MM.1S (cell line): ENCODE measurements at regions not wholly inside any gene's neighbourhood (a gene's known extent, or its start where the extent isn't known, plus 50 kb on each side); places are given as distances from the start of the nearest gene placed in this dataset.

ENCODE experiments used
- DNase-seq: peaks from one replicate; pipeline ENCODE4 v3.0.0-alpha.2; 2015
- H2AFZ ChIP-seq: fragments of 300-600 bp; sonication (generic); 2 replicates; pipeline ENCODE4 v1.6.0; 2016; ENCODE audit warnings: antibody characterized with exemption, low read length
- H3F3A ChIP-seq: fragments of 300-600 bp; sonication (generic); 2 replicates; pipeline ENCODE4 v1.6.1; 2016; ENCODE audit warnings: mild to moderate bottlenecking, antibody characterized with exemption, low read length, moderate library complexity, mixed read lengths; ENCODE audit not compliant: insufficient read depth
- H3K27ac ChIP-seq: fragments of 300-600 bp; sonication (generic); 2 replicates; pipeline ENCODE4 v1.5.1; 2016; ENCODE audit warnings: mild to moderate bottlenecking, low read length
- H3K27me3 ChIP-seq: fragments of 300-600 bp; sonication (generic); replicated peaks from 2 replicates; pipeline ENCODE4 v1.6.0; 2016; ENCODE audit warnings: low read length; ENCODE audit not compliant: insufficient read depth
- H3K36me3 ChIP-seq: fragments of 300-600 bp; sonication (generic); replicated peaks from 2 replicates; pipeline ENCODE4 v1.6.1; 2016; ENCODE audit warnings: mild to moderate bottlenecking, low read length, mixed read lengths; ENCODE audit not compliant: insufficient read depth
- H3K4me1 ChIP-seq: fragments of 300-600 bp; sonication (generic); 2 replicates; pipeline ENCODE4 v1.6.1; 2016; ENCODE audit warnings: low read length, mixed read lengths
- H3K4me2 ChIP-seq: fragments of 300-600 bp; sonication (generic); 2 replicates; pipeline ENCODE4 v1.6.0; 2016; ENCODE audit warnings: low read depth, low read length
- H3K4me3 ChIP-seq: fragments of 300-600 bp; sonication (generic); 2 replicates; pipeline ENCODE4 v1.5.1; 2016; ENCODE audit warnings: low read length, mixed read lengths
- H3K79me2 ChIP-seq: fragments of 300-600 bp; sonication (generic); 2 replicates; pipeline ENCODE4 v1.6.1; 2016; ENCODE audit warnings: mixed run types, low read length, mixed read lengths
- H3K9ac ChIP-seq: fragments of 300-600 bp; sonication (generic); 2 replicates; pipeline ENCODE4 v1.6.1; 2016; ENCODE audit warnings: low read length, mixed read lengths
- H3K9me2 ChIP-seq: fragments of 300-600 bp; sonication (generic); replicated peaks from 2 replicates; pipeline ENCODE4 v1.6.1; 2016; ENCODE audit warnings: mild to moderate bottlenecking, low read length, mixed read lengths; ENCODE audit not compliant: insufficient read depth
- H3K9me3 ChIP-seq: fragments of 300-600 bp; sonication (generic); replicated peaks from 2 replicates; pipeline ENCODE4 v1.6.1; 2016; ENCODE audit warnings: mild to moderate bottlenecking, low read length, mixed read lengths; ENCODE audit not compliant: insufficient read depth
- H4K20me1 ChIP-seq: fragments of 300-600 bp; sonication (generic); 2 replicates; pipeline ENCODE4 v1.6.1; 2016; ENCODE audit warnings: mild to moderate bottlenecking, low read length, moderate library complexity, mixed read lengths; ENCODE audit not compliant: insufficient read depth
- EZH2 ChIP-seq: fragments of 300-600 bp; sonication (generic); optimal IDR thresholded peaks from 2 replicates; pipeline ENCODE3; 2017; ENCODE audit warnings: low read depth, mild to moderate bottlenecking, antibody characterized with exemption, low read length, mixed read lengths
- EZH2phosphoT487 ChIP-seq: fragments of 300-600 bp; sonication (generic); IDR thresholded peaks from 2 replicates; pipeline ENCODE4 v1.6.1; 2018; ENCODE audit warnings: antibody characterized with exemption, low read length
- TF ChIP-seq, protein P1 (sequence below): fragments of 300-600 bp; sonication (generic); IDR thresholded peaks from 2 replicates; pipeline ENCODE4 v1.5.1; 2016; ENCODE audit warnings: antibody characterized with exemption, low read length, mixed read lengths

DNA sequence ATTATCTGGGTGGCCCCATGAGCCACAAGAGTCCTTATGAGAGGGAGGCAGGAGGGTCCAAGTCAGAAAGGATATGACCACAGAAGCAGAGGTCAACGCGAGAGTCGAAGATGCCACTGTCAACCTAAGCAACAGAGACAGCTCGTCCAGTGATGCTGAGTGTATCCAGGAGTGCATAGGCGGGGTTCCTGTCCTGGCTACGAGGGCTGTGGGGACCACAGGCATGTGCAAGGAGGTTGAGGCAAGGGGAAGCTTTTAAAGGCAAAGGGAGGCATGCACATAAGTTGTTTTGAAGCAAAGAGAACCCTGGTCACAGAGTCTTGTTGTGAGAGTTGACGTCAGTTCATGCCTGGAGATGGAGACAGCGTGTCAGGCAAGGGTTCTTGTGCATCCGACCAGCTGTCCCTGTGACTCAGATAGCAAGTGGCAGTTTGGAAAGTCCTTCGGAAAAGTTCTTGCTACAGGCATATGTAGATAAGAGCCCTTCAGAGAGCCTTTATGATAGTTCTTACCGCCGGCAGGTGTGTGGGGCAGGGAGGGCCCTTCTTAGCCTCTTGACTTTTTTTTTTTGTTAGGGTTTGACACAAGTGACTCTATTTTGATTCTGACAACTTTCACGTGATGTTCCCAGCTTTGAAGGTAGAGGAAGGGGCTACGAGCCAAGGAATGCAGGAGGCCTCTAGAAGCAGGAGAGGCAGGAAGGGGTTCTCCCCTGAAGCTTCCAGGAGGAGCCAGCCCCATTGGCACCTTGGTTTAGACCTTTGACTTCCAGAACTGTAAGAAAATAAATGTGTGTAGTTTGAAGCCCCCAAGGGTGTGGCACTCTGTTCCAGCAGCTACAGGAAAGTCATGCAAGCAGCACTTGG is 66.0 kb upstream of the FCN1 start:
- H3K36me3 ChIP-seq = no peaks in the 10 kb centered on the region
- no peaks in the 10 kb centered on the region for H3K9me3 ChIP-seq
- no peaks in the 10 kb centered on the region for H4K20me1 ChIP-seq
- peaks cover 83% of the 10 kb centered on the region for H3K27me3 ChIP-seq
- no peak overlapping the region for H3K4me2 ChIP-seq
- no peaks in the 10 kb centered on the region for H3F3A ChIP-seq
- no peak overlapping the region for H3K4me3 ChIP-seq
- no peak overlapping the region for H2AFZ ChIP-seq
- TF ChIP-seq, protein P1, sequence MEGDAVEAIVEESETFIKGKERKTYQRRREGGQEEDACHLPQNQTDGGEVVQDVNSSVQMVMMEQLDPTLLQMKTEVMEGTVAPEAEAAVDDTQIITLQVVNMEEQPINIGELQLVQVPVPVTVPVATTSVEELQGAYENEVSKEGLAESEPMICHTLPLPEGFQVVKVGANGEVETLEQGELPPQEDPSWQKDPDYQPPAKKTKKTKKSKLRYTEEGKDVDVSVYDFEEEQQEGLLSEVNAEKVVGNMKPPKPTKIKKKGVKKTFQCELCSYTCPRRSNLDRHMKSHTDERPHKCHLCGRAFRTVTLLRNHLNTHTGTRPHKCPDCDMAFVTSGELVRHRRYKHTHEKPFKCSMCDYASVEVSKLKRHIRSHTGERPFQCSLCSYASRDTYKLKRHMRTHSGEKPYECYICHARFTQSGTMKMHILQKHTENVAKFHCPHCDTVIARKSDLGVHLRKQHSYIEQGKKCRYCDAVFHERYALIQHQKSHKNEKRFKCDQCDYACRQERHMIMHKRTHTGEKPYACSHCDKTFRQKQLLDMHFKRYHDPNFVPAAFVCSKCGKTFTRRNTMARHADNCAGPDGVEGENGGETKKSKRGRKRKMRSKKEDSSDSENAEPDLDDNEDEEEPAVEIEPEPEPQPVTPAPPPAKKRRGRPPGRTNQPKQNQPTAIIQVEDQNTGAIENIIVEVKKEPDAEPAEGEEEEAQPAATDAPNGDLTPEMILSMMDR = no peak
- no peaks in the 10 kb centered on the region for H3K79me2 ChIP-seq
- H3K27ac ChIP-seq = no peak overlapping the region
- H3K9ac ChIP-seq = no peak overlapping the region
- no peak for DNase-seq
- H3K9me2 ChIP-seq = no peaks in the 10 kb centered on the region
- H3K4me1 ChIP-seq = no peaks in the 10 kb centered on the region

DNA sequence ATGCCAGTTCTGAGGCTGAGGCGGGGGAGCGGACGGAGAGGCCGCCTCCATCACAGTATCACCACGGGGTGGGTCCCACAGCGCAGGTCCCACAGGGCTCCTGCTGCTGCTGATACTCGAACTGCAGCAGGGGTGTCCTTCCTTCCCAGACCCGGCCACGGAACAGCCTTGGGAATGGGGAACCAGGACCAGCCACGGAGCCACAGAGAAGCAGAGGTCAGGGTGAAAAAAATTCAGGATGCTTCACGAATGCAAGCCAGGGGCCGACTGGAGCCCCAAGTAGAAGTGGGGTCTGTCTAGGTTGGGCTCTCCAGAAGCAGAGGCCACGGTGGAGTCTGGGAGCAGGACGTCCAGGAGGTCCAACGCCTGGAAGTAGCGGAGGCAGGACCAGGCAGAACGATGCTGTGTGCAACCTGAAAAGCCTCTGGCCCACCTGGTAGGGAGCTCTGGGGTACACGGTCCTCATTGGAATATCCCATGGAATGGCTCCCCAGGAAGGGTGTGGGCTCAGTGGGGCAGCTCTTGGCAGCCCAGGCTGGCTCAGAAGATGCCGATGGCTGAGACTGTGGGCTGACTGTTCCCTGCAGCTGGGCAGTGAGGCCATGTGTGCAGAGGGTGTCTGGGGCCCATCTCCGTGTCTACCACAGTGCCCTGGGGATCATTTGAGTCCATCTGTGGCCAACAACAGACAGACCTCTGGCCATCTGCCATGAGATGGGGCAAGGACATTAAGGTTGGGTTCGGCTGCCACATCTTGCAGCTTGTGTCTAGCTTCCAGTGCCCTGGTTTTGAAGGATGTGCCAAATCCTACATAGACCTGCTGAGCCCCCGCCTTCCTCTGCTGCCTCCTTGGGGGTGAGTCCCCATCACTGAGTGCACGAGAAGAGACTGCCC is 66.9 kb upstream of the FCN1 start:
- Histone ChIP-seq H3K27ac (no peak overlapping the region), H3K79me2 (no peaks in the 10 kb centered on the region), H3K9me3 (no peaks in the 10 kb centered on the region), H3K4me3 (no peak overlapping the region), H3K9me2 (no peaks in the 10 kb centered on the region), H3K9ac (no peak overlapping the region), H3K4me1 (no peaks in the 10 kb centered on the region), H3F3A (no peaks in the 10 kb centered on the region), H4K20me1 (no peaks in the 10 kb centered on the region), H3K4me2 (no peak overlapping the region), H3K27me3 (peaks cover 85% of the 10 kb centered on the region), H2AFZ (no peak overlapping the region), H3K36me3 (no peaks in the 10 kb centered on the region)
- TF ChIP-seq, protein P1 = no peak
- DNase-seq = no peak

DNA sequence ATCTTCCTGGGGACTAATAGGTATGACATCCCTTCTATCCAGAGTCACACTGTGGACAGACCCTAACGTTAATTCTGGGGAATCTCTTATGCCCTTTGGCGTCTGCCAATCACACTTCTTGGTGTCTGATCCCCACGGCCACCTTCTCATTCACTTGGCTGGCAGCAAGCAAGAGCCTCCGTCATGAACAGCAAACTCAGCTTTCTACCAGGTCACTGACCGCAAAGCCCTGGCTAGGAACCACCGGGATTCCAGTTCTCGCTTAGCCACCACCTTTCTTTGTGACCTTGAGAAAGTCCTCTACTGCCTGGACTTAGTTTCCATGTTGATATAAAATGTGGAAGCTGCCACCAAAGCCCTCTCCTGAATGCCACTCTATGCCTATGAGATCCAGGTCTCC is 67.7 kb upstream of the FCN1 start:
- TF ChIP-seq EZH2phosphoT487 (no peak), EZH2 (no peak)
- TF ChIP-seq, protein P1 = no peak
- no peak for DNase-seq
- Histone ChIP-seq H3K4me3 (no peak overlapping the region), H4K20me1 (no peaks in the 10 kb centered on the region), H3K27me3 (peaks cover 81% of the 10 kb centered on the region), H3K9ac (no peak overlapping the region), H3K27ac (no peak overlapping the region), H3K36me3 (no peaks in the 10 kb centered on the region), H3K9me3 (no peaks in the 10 kb centered on the region), H3K4me2 (no peak overlapping the region), H3K9me2 (no peaks in the 10 kb centered on the region), H3K4me1 (no peaks in the 10 kb centered on the region), H3F3A (no peaks in the 10 kb centered on the region), H2AFZ (no peak overlapping the region), H3K79me2 (no peaks in the 10 kb centered on the region)
